HL-60 (cell line): ENCODE measurements at regions not wholly inside any gene's neighbourhood (a gene's known extent, or its start where the extent isn't known, plus 50 kb on each side); places are given as distances from the start of the nearest gene placed in this dataset.

Source experiments
- GABPA ChIP-seq: IDR thresholded peaks from 2 replicates; pipeline ENCODE4 v1.6.1; 2012; ENCODE audit warnings: low read depth
- POLR2AphosphoS5 ChIP-seq: IDR thresholded peaks from 2 replicates; pipeline ENCODE4 v1.6.1; 2012; ENCODE audit warnings: low read depth
- TF ChIP-seq, protein P1 (sequence below): IDR thresholded peaks from one replicate; pipeline ENCODE4 v1.5.1; 2011; ENCODE audit warnings: low read length, control low read depth, inconsistent platforms; ENCODE audit not compliant: insufficient read depth
- TF ChIP-seq, protein P2 (sequence below): IDR thresholded peaks from 2 replicates; pipeline ENCODE4 v1.6.1; 2012; ENCODE audit warnings: low read depth; ENCODE audit not compliant: insufficient replicate concordance

DNA sequence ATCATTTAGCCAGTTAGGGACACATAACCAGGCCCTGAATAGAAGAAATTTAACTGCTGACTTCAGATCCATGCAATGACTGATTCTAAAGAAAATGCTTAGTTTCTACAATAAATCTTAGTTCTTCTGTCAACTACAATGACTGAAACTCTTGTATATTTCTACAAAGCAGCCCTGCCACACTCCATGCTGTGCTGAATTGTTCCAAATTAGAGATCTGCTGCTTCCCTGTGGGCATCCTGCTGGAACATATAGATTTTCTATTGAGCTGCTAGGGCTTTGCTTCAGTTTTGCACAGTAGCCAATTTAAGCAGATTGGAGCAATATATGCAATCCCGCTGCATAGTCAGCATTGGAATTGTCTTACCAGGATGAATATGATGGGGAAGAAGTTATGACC lies 312.8 kb upstream of the SMIM31 start:
- TF ChIP-seq POLR2AphosphoS5, result no peak
- TF ChIP-seq, protein P1, sequence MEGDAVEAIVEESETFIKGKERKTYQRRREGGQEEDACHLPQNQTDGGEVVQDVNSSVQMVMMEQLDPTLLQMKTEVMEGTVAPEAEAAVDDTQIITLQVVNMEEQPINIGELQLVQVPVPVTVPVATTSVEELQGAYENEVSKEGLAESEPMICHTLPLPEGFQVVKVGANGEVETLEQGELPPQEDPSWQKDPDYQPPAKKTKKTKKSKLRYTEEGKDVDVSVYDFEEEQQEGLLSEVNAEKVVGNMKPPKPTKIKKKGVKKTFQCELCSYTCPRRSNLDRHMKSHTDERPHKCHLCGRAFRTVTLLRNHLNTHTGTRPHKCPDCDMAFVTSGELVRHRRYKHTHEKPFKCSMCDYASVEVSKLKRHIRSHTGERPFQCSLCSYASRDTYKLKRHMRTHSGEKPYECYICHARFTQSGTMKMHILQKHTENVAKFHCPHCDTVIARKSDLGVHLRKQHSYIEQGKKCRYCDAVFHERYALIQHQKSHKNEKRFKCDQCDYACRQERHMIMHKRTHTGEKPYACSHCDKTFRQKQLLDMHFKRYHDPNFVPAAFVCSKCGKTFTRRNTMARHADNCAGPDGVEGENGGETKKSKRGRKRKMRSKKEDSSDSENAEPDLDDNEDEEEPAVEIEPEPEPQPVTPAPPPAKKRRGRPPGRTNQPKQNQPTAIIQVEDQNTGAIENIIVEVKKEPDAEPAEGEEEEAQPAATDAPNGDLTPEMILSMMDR, result no peak
- TF ChIP-seq GABPA, result no peak
- TF ChIP-seq, protein P2, sequence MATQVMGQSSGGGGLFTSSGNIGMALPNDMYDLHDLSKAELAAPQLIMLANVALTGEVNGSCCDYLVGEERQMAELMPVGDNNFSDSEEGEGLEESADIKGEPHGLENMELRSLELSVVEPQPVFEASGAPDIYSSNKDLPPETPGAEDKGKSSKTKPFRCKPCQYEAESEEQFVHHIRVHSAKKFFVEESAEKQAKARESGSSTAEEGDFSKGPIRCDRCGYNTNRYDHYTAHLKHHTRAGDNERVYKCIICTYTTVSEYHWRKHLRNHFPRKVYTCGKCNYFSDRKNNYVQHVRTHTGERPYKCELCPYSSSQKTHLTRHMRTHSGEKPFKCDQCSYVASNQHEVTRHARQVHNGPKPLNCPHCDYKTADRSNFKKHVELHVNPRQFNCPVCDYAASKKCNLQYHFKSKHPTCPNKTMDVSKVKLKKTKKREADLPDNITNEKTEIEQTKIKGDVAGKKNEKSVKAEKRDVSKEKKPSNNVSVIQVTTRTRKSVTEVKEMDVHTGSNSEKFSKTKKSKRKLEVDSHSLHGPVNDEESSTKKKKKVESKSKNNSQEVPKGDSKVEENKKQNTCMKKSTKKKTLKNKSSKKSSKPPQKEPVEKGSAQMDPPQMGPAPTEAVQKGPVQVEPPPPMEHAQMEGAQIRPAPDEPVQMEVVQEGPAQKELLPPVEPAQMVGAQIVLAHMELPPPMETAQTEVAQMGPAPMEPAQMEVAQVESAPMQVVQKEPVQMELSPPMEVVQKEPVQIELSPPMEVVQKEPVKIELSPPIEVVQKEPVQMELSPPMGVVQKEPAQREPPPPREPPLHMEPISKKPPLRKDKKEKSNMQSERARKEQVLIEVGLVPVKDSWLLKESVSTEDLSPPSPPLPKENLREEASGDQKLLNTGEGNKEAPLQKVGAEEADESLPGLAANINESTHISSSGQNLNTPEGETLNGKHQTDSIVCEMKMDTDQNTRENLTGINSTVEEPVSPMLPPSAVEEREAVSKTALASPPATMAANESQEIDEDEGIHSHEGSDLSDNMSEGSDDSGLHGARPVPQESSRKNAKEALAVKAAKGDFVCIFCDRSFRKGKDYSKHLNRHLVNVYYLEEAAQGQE, result no peak
